ENCODE measurements at regions not wholly inside any gene's neighbourhood (a gene's known extent, or its start where the extent isn't known, plus 50 kb on each side); places are given as distances from the start of the nearest gene placed in this dataset.

DNA sequence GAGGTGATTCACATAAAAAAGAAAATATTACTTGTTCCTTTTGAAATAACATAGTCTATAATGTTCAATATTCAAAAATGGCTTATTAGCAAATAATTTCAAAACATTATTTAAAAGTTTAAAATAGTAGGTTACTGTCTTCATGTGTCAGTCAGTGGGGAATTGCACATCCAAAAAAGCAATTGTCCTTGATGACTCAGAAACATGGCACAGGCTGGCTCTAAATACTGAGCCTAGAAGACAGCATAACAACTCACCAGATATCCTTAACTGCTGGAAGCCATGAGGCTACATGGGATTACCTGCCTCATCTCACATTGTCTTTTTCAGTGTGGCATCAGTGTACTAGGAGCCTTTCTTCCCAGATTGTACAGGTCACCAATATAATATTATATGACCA is 439.5 kb upstream of the RGMB start:
- ATAC-seq, result no peak
- TF ChIP-seq ZBTB21 (CRISPR knock-in tag; IDR thresholded peaks at IDR 0.05; ENCODE audit: borderline replicate concordance), result no peak
- ChIA-PET POLR2A (no interaction called here), CTCF (no interaction called here)
- Mint-ChIP-seq H3K27me3 (ENCODE audit: low read depth) (no peaks in the 10 kb centered on the region), H3K36me3 (peaks cover 6% of the 10 kb centered on the region), H3K9me3 (peaks cover 30% of the 10 kb centered on the region), H3K4me3 (no peak overlapping the region), H3K4me1 (no peaks in the 10 kb centered on the region), H3K27ac (no peak overlapping the region)
- no peak for DNase-seq (ENCODE audit: low spot score)

DNA sequence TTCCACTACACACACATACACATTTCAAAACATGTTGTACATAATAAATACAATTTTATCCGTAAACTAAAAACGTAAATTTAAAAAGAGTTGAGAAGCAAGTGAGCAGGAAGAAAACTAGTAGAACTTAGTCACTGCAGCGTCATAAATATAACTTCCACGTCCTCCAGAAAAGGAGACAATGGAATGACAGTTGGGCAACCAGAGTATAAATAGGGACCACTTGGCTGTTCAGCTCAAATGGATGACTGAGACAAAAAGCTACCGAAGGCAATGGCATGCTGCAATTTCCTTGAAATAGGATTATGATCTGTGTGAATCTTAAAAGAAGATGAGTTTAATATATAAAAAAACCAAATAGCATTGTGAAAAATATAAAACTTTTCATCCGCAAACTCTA is 438.5 kb upstream of the RGMB start:
- H3K9me3 Mint-ChIP-seq, result peaks cover 40% of the 10 kb centered on the region
- no peaks in the 10 kb centered on the region for H3K27me3 Mint-ChIP-seq (ENCODE audit: low read depth)
- ChIA-PET POLR2A (no interaction called here), CTCF (no interaction called here)
- no peak overlapping the region for H3K4me3 Mint-ChIP-seq
- no peaks in the 10 kb centered on the region for H3K4me1 Mint-ChIP-seq
- no peak for DNase-seq (ENCODE audit: low spot score)
- H3K36me3 Mint-ChIP-seq, result peaks cover 13% of the 10 kb centered on the region
- H3K27ac Mint-ChIP-seq, result no peak overlapping the region
- TF ChIP-seq JUN (CRISPR knock-in tag; IDR thresholded peaks at IDR 0.05), result no peak
- TF ChIP-seq, protein P1, sequence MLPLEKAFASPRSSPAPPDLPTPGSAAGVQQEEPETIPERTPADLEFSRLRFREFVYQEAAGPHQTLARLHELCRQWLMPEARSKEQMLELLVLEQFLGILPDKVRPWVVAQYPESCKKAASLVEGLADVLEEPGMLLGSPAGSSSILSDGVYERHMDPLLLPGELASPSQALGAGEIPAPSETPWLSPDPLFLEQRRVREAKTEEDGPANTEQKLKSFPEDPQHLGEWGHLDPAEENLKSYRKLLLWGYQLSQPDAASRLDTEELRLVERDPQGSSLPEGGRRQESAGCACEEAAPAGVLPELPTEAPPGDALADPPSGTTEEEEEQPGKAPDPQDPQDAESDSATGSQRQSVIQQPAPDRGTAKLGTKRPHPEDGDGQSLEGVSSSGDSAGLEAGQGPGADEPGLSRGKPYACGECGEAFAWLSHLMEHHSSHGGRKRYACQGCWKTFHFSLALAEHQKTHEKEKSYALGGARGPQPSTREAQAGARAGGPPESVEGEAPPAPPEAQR (CRISPR knock-in tag; IDR thresholded peaks at IDR 0.05), result no peak
- no peak for TF ChIP-seq NFE2L1 (CRISPR knock-in tag; IDR thresholded peaks at IDR 0.05)
- TF ChIP-seq ZNF671 (CRISPR knock-in tag; IDR thresholded peaks at IDR 0.05), result no peak
- no peak for TF ChIP-seq FOXJ3 (CRISPR knock-in tag; IDR thresholded peaks at IDR 0.05; ENCODE audit: borderline replicate concordance)
- TF ChIP-seq, protein P2, sequence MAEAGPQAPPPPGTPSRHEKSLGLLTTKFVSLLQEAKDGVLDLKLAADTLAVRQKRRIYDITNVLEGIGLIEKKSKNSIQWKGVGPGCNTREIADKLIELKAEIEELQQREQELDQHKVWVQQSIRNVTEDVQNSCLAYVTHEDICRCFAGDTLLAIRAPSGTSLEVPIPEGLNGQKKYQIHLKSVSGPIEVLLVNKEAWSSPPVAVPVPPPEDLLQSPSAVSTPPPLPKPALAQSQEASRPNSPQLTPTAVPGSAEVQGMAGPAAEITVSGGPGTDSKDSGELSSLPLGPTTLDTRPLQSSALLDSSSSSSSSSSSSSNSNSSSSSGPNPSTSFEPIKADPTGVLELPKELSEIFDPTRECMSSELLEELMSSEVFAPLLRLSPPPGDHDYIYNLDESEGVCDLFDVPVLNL (CRISPR knock-in tag; IDR thresholded peaks at IDR 0.05; ENCODE audit: borderline replicate concordance, low read depth), result no peak
- TF ChIP-seq ETV6 (CRISPR knock-in tag; IDR thresholded peaks at IDR 0.05), result no peak
- no peak for TF ChIP-seq ZNF121 (CRISPR knock-in tag; IDR thresholded peaks at IDR 0.05)
- TF ChIP-seq, protein P3, sequence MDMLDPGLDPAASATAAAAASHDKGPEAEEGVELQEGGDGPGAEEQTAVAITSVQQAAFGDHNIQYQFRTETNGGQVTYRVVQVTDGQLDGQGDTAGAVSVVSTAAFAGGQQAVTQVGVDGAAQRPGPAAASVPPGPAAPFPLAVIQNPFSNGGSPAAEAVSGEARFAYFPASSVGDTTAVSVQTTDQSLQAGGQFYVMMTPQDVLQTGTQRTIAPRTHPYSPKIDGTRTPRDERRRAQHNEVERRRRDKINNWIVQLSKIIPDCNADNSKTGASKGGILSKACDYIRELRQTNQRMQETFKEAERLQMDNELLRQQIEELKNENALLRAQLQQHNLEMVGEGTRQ (CRISPR knock-in tag; IDR thresholded peaks at IDR 0.05), result no peak
- TF ChIP-seq ZNF423 (CRISPR knock-in tag; IDR thresholded peaks at IDR 0.05), result no peak
- no peak for TF ChIP-seq HMGA2 (CRISPR knock-in tag; IDR thresholded peaks at IDR 0.05)
- TF ChIP-seq, protein P4, sequence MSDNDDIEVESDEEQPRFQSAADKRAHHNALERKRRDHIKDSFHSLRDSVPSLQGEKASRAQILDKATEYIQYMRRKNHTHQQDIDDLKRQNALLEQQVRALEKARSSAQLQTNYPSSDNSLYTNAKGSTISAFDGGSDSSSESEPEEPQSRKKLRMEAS (CRISPR knock-in tag; IDR thresholded peaks at IDR 0.05), result no peak
- TF ChIP-seq, protein P5, sequence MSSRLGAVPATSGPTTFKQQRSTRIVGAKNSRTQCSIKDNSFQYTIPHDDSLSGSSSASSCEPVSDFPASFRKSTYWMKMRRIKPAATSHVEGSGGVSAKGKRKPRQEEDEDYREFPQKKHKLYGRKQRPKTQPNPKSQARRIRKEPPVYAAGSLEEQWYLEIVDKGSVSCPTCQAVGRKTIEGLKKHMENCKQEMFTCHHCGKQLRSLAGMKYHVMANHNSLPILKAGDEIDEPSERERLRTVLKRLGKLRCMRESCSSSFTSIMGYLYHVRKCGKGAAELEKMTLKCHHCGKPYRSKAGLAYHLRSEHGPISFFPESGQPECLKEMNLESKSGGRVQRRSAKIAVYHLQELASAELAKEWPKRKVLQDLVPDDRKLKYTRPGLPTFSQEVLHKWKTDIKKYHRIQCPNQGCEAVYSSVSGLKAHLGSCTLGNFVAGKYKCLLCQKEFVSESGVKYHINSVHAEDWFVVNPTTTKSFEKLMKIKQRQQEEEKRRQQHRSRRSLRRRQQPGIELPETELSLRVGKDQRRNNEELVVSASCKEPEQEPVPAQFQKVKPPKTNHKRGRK (CRISPR knock-in tag; IDR thresholded peaks at IDR 0.05; ENCODE audit: borderline replicate concordance), result no peak
- TF ChIP-seq, protein P6, sequence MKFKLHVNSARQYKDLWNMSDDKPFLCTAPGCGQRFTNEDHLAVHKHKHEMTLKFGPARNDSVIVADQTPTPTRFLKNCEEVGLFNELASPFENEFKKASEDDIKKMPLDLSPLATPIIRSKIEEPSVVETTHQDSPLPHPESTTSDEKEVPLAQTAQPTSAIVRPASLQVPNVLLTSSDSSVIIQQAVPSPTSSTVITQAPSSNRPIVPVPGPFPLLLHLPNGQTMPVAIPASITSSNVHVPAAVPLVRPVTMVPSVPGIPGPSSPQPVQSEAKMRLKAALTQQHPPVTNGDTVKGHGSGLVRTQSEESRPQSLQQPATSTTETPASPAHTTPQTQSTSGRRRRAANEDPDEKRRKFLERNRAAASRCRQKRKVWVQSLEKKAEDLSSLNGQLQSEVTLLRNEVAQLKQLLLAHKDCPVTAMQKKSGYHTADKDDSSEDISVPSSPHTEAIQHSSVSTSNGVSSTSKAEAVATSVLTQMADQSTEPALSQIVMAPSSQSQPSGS (CRISPR knock-in tag; IDR thresholded peaks at IDR 0.05; ENCODE audit: borderline replicate concordance, low read depth), result no peak
- no peak for TF ChIP-seq FOXK1 (CRISPR knock-in tag; IDR thresholded peaks at IDR 0.05)
- TF ChIP-seq SP1 (CRISPR knock-in tag; conservative IDR thresholded peaks at IDR 0.05), result no peak
- no peak for TF ChIP-seq PRRX2 (CRISPR knock-in tag; IDR thresholded peaks at IDR 0.05)
- ATAC-seq, result no peak

Data from WTC11 (cell line).